Suprapubic skin (tissue), 4 donors: ENCODE measurements at regions not wholly inside any gene's neighbourhood (a gene's known extent, or its start where the extent isn't known, plus 50 kb on each side); places are given as distances from the start of the nearest gene placed in this dataset.

Source experiments
- DNase-seq, 2 donors: peaks; one replicate each; pipeline ENCODE4 v3.0.0-alpha.2; 2019; ENCODE audit warnings: low spot score in 2 of 2
- H3K27ac ChIP-seq: fragments of 200-600 bp; sonication (generic); one replicate; pipeline ENCODE4 v1.5.1; 2019
- H3K27me3 ChIP-seq: fragments of 200-600 bp; sonication (generic); one replicate; pipeline ENCODE4 v1.5.1; 2019
- H3K36me3 ChIP-seq: fragments of 200-600 bp; sonication (generic); one replicate; pipeline ENCODE4 v1.5.1; 2019
- H3K4me1 ChIP-seq: fragments of 200-600 bp; sonication (generic); one replicate; pipeline ENCODE4 v1.5.1; 2019
- H3K4me3 ChIP-seq: fragments of 200-600 bp; sonication (generic); one replicate; pipeline ENCODE4 v1.5.1; 2019; ENCODE audit warnings: mild to moderate bottlenecking
- H3K9me3 ChIP-seq: fragments of 200-600 bp; sonication (generic); one replicate; pipeline ENCODE4 v1.5.1; 2019
- CTCF ChIP-seq, 2 donors: fragments of 200-600 bp in 1 of 2; fragments of 450-650 bp in 1 of 2; sonication (generic) in 1 of 2; IDR thresholded peaks; one replicate each; pipeline ENCODE4 v1.5.1; 2016 to 2019; ENCODE audit warnings: antibody characterized with exemption in 2 of 2, mild to moderate bottlenecking in 1 of 2, moderate library complexity in 1 of 2
- EP300 ChIP-seq: sonication (generic); formaldehyde crosslinking; IDR thresholded peaks from one replicate; pipeline ENCODE4 v1.6.1; 2017; ENCODE audit warnings: antibody characterized with exemption
- POLR2A ChIP-seq, 2 donors: fragments of 450-650 bp; IDR thresholded peaks; one replicate each; pipeline ENCODE4 v1.6.1; 2017; ENCODE audit warnings: antibody characterized with exemption in 2 of 2, mild to moderate bottlenecking in 2 of 2, moderate library complexity in 2 of 2
- POLR2AphosphoS5 ChIP-seq, 3 donors: sonication (generic); formaldehyde crosslinking; IDR thresholded peaks; one replicate each; pipeline ENCODE4 v1.6.1; 2017; ENCODE audit warnings: antibody characterized with exemption in 3 of 3
- WGBS: methylation state at CpG from one replicate; pipeline ENCODE4 v1.1.5; 2018; 5-methylcytosine and 5-hydroxymethylcytosine counted together

- Histone ChIP-seq H3K4me1 (no peaks in the 10 kb centered on the region), H3K9me3 (no peaks in the 10 kb centered on the region), H3K27me3 (no peaks in the 10 kb centered on the region), H3K36me3 (no peaks in the 10 kb centered on the region), H3K27ac (no peak overlapping the region), H3K4me3 (no peak overlapping the region)
- no peak for DNase-seq
- TF ChIP-seq CTCF (IDR thresholded peaks at IDR 0.05) = no peak
- TF ChIP-seq POLR2AphosphoS5 (IDR thresholded peaks at IDR 0.05) = no peak
- no peak for TF ChIP-seq EP300
- TF ChIP-seq POLR2A (IDR thresholded peaks at IDR 0.05) = no peak
- WGBS = 75% methylated on average over 1 of the region's 1 CpG
Observed at GRCh38 chr5:114305402-114306207, 56.3 kb upstream of the KCNN2 start.

- Histone ChIP-seq H3K4me1 (no peaks in the 10 kb centered on the region), H3K4me3 (no peak overlapping the region), H3K27me3 (no peaks in the 10 kb centered on the region), H3K9me3 (no peaks in the 10 kb centered on the region), H3K27ac (no peak overlapping the region), H3K36me3 (no peaks in the 10 kb centered on the region)
- no peak for DNase-seq
- TF ChIP-seq CTCF (IDR thresholded peaks at IDR 0.05) (no peak), POLR2AphosphoS5 (IDR thresholded peaks at IDR 0.05) (no peak), POLR2A (IDR thresholded peaks at IDR 0.05) (no peak), EP300 (no peak)
- 93% methylated on average over 1 of the region's 1 CpG for WGBS
Observed at GRCh38 chr5:114308017-114308416, 53.9 kb upstream of the KCNN2 start.

GRCh38 chr5:114308508-114308907, 53.4 kb upstream of the KCNN2 start:
- Histone ChIP-seq H3K4me3 (no peak overlapping the region), H3K4me1 (no peaks in the 10 kb centered on the region), H3K27ac (no peak overlapping the region), H3K27me3 (no peaks in the 10 kb centered on the region), H3K9me3 (no peaks in the 10 kb centered on the region), H3K36me3 (no peaks in the 10 kb centered on the region)
- 86% methylated on average over 1 of the region's 1 CpG for WGBS
- TF ChIP-seq EP300 (no peak), CTCF (IDR thresholded peaks at IDR 0.05) (no peak), POLR2AphosphoS5 (IDR thresholded peaks at IDR 0.05) (no peak)
- DNase-seq = no peak

GRCh38 chr5:114310666-114311065, 51.2 kb upstream of the KCNN2 start:
- Histone ChIP-seq H3K27ac (no peak overlapping the region), H3K36me3 (no peaks in the 10 kb centered on the region), H3K4me3 (no peak overlapping the region), H3K4me1 (no peaks in the 10 kb centered on the region), H3K27me3 (no peaks in the 10 kb centered on the region), H3K9me3 (no peaks in the 10 kb centered on the region)
- 87% methylated on average over 2 of the region's 2 CpGs for WGBS
- DNase-seq = no peak
- no peak for TF ChIP-seq EP300
- TF ChIP-seq POLR2A (IDR thresholded peaks at IDR 0.05) = no peak
- no peak for TF ChIP-seq POLR2AphosphoS5 (IDR thresholded peaks at IDR 0.05)
- TF ChIP-seq CTCF (IDR thresholded peaks at IDR 0.05) = no peak

GRCh38 chr5:114311281-114311680, 50.6 kb upstream of the KCNN2 start:
- TF ChIP-seq POLR2A (IDR thresholded peaks at IDR 0.05) (no peak), EP300 (no peak), CTCF (IDR thresholded peaks at IDR 0.05) (no peak), POLR2AphosphoS5 (IDR thresholded peaks at IDR 0.05) (no peak)
- Histone ChIP-seq H3K9me3 (no peaks in the 10 kb centered on the region), H3K36me3 (no peaks in the 10 kb centered on the region), H3K4me3 (no peak overlapping the region), H3K4me1 (no peaks in the 10 kb centered on the region), H3K27me3 (no peaks in the 10 kb centered on the region), H3K27ac (no peak overlapping the region)
- WGBS = 53% methylated on average over 2 of the region's 2 CpGs
- no peak for DNase-seq
